CD14-positive monocyte (primary cell): ENCODE measurements at regions not wholly inside any gene's neighbourhood (a gene's known extent, or its start where the extent isn't known, plus 50 kb on each side); places are given as distances from the start of the nearest gene placed in this dataset.
A peak's percentile ranks its signal among the peaks of the same experiment; 100 is the strongest.

Experiments
- DNase-seq, 3 donors: peaks; one replicate each; pipeline ENCODE4 v3.0.0-alpha.2; 2011 to 2022
- H2AFZ ChIP-seq: 2 replicates; pipeline ENCODE4 v1.6.0; 2012; ENCODE audit warnings: mild to moderate bottlenecking, low read depth, low read length, inconsistent platforms; ENCODE audit not compliant: insufficient read depth, poor library complexity, severe bottlenecking
- H3K27ac ChIP-seq, 2 donors: 1 replicate in 1 of 2; 2 replicates in 1 of 2; pipeline ENCODE4 v1.5.1; 2012 to 2013; ENCODE audit warnings: low read length in 2 of 2, control low read depth in 1 of 2, inconsistent platforms in 1 of 2, low read depth in 1 of 2, mild to moderate bottlenecking in 1 of 2
- H3K27me3 ChIP-seq, 2 donors: one replicate each; pipeline versions ENCODE4 v1.6.0 to v1.6.1; 2011 to 2013; ENCODE audit warnings: low read length in 2 of 2; ENCODE audit not compliant: control insufficient read depth in 2 of 2, insufficient read depth in 2 of 2
- H3K36me3 ChIP-seq, 2 donors: replicated peaks in 1 of 2; 1 replicate in 1 of 2; 2 replicates in 1 of 2; pipeline versions ENCODE4 v1.5.1 to v1.6.1; 2012 to 2013; ENCODE audit warnings: low read length in 2 of 2, control low read depth in 1 of 2, inconsistent platforms in 1 of 2, mild to moderate bottlenecking in 1 of 2; ENCODE audit not compliant: insufficient read depth in 2 of 2, control insufficient read depth in 1 of 2
- H3K4me1 ChIP-seq, 2 donors: 1 replicate in 1 of 2; 2 replicates in 1 of 2; pipeline versions ENCODE4 v1.5.1 to v1.6.1; 2012 to 2013; ENCODE audit warnings: low read length in 2 of 2, control low read depth in 1 of 2, inconsistent platforms in 1 of 2, mild to moderate bottlenecking in 1 of 2, moderate library complexity in 1 of 2; ENCODE audit not compliant: insufficient read depth in 2 of 2, control insufficient read depth in 1 of 2
- H3K4me2 ChIP-seq: replicated peaks from 2 replicates; pipeline ENCODE3; 2012; ENCODE audit warnings: low read length, moderate library complexity, mild to moderate bottlenecking; ENCODE audit not compliant: poor library complexity, severe bottlenecking; ENCODE audit errors: extremely low read depth
- H3K4me3 ChIP-seq, 3 experiments: fragments of 200-600 bp in 1 of 3; sonication (generic) in 1 of 3; replicated peaks in 1 of 3; 1 replicate in 2 of 3; 2 replicates in 1 of 3; pipeline ENCODE4 v1.5.1; 2011 to 2013; ENCODE audit warnings: low read length in 3 of 3, mild to moderate bottlenecking in 3 of 3, control low read depth in 2 of 3, low read depth in 2 of 3, inconsistent platforms in 1 of 3, moderate library complexity in 1 of 3
- H3K79me2 ChIP-seq: 2 replicates; pipeline ENCODE4 v1.6.0; 2012; ENCODE audit warnings: mild to moderate bottlenecking, control low read depth, inconsistent platforms, low read length, moderate library complexity; ENCODE audit not compliant: insufficient read depth
- H3K9ac ChIP-seq: 2 replicates; pipeline ENCODE4 v1.6.0; 2017; ENCODE audit warnings: low read length, mild to moderate bottlenecking; ENCODE audit not compliant: insufficient read depth, poor library complexity, severe bottlenecking
- H3K9me3 ChIP-seq, 2 donors: replicated peaks in 1 of 2; 1 replicate in 1 of 2; 2 replicates in 1 of 2; pipeline versions ENCODE4 v1.5.1 to v1.6.1; 2012 to 2013; ENCODE audit warnings: low read length in 2 of 2, control low read depth in 1 of 2; ENCODE audit not compliant: control insufficient read depth in 1 of 2, insufficient read depth in 1 of 2
- H4K20me1 ChIP-seq: 2 replicates; pipeline ENCODE4 v1.6.0; 2012; ENCODE audit warnings: mild to moderate bottlenecking, low read length, control low read depth, moderate library complexity; ENCODE audit not compliant: insufficient read depth
- H3K27ac Mint-ChIP-seq, 7 donors: one replicate each; pipeline ENCODE4 v1.8.0; 2020; ENCODE audit warnings: mild to moderate bottlenecking in 7 of 7, mixed read lengths in 7 of 7, moderate library complexity in 6 of 7, inconsistent platforms in 2 of 7
- H3K27me3 Mint-ChIP-seq, 3 donors: one replicate each; pipeline ENCODE4 v1.8.0; 2021 to 2022; ENCODE audit warnings: low read depth in 3 of 3, mild to moderate bottlenecking in 3 of 3, mixed read lengths in 3 of 3, moderate library complexity in 3 of 3, inconsistent platforms in 1 of 3
- H3K36me3 Mint-ChIP-seq, 2 donors: one replicate each; pipeline ENCODE4 v1.8.0; 2020; ENCODE audit warnings: mixed read lengths in 2 of 2, inconsistent platforms in 1 of 2, mild to moderate bottlenecking in 1 of 2
- H3K4me1 Mint-ChIP-seq: one replicate; pipeline ENCODE4 v1.8.0; 2020; ENCODE audit warnings: mild to moderate bottlenecking, mixed read lengths
- H3K4me3 Mint-ChIP-seq, 2 donors: one replicate each; pipeline ENCODE4 v1.8.0; 2020; ENCODE audit warnings: mild to moderate bottlenecking in 2 of 2, mixed read lengths in 2 of 2, moderate library complexity in 1 of 2
- H3K9me3 Mint-ChIP-seq, 7 donors: one replicate each; pipeline ENCODE4 v1.8.0; 2020 to 2022; ENCODE audit warnings: mixed read lengths in 7 of 7, mild to moderate bottlenecking in 6 of 7, moderate library complexity in 6 of 7, inconsistent platforms in 2 of 7
- WGBS: methylation state at CpG from one replicate; pipeline ENCODE4 v1.1.5; 2013; ENCODE audit warnings: missing lambda C conversion rate; ENCODE audit not compliant: insufficient coverage; 5-methylcytosine and 5-hydroxymethylcytosine counted together
- intact Hi-C, 2 donors: fragments of 100-400 bp; cut with micrococcal nuclease; formaldehyde crosslinking; loops; one replicate each; pipeline versions ENCODE4 v1.15.0 to v1.15.1; 2023
- TF ChIP-seq, protein P1 (sequence below): fragments of 200-600 bp; IDR thresholded peaks from one replicate; pipeline ENCODE4 v1.8.0; 2022; ENCODE audit warnings: antibody characterized with exemption, mild to moderate bottlenecking

DNA sequence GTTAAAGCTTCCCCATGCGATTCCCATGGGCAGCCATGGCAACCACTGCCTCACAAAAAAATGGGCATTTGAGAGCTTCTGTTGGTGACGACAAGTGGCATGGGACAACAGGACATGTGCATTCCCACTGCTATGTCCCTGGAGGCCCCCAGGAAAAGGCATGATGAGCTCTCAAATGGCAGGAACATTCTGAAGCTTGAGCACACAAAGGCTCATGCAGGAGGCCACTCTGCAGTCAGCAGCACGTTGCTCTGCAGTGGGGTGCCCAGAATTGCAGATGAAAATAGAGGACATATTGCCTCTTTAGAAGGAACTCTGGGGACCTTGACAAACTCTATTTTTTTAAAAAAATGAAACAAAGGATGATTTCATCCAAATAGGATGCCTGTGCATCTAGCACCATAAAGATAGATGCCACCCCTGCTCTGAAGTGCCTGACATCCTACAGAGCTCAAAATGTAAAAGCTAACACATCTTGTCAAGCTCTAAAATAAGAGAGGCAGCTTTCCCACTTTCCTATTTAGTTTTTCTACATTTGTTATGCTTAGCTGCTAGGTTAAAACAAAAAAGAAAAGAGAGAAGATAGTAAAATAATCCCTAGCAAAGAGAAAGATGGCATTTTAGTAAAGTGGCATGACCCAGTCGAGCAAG is 277.6 kb upstream of the ZC3H12C start:
- no peak overlapping the region for H2AFZ ChIP-seq
- no peaks in the 10 kb centered on the region for H3K9me3 ChIP-seq
- no peaks in the 10 kb centered on the region for H4K20me1 ChIP-seq
- no peaks in the 10 kb centered on the region for H3K79me2 ChIP-seq
- Mint-ChIP-seq H3K9me3 (no peaks in the 10 kb centered on the region), H3K36me3 (no peaks in the 10 kb centered on the region), H3K4me1 (peaks cover 3% of the 10 kb centered on the region), H3K27me3 (peaks cover 0 to 5% (median 3%) of the 10 kb centered on the region in 3 donors), H3K4me3 (no peak overlapping the region), H3K27ac (no peak overlapping the region)
- intact Hi-C loops, result no loop called here
- H3K4me2 ChIP-seq, result no peak overlapping the region
- no peak overlapping the region for H3K27ac ChIP-seq
- no peak overlapping the region for H3K4me3 ChIP-seq
- no peak for DNase-seq
- H3K4me1 ChIP-seq, result no peaks in the 10 kb centered on the region
- 94% methylated on average over 3 of the region's 4 CpGs for WGBS
- no peaks in the 10 kb centered on the region for H3K27me3 ChIP-seq
- TF ChIP-seq, protein P1, sequence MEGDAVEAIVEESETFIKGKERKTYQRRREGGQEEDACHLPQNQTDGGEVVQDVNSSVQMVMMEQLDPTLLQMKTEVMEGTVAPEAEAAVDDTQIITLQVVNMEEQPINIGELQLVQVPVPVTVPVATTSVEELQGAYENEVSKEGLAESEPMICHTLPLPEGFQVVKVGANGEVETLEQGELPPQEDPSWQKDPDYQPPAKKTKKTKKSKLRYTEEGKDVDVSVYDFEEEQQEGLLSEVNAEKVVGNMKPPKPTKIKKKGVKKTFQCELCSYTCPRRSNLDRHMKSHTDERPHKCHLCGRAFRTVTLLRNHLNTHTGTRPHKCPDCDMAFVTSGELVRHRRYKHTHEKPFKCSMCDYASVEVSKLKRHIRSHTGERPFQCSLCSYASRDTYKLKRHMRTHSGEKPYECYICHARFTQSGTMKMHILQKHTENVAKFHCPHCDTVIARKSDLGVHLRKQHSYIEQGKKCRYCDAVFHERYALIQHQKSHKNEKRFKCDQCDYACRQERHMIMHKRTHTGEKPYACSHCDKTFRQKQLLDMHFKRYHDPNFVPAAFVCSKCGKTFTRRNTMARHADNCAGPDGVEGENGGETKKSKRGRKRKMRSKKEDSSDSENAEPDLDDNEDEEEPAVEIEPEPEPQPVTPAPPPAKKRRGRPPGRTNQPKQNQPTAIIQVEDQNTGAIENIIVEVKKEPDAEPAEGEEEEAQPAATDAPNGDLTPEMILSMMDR, result no peak
- no peaks in the 10 kb centered on the region for H3K36me3 ChIP-seq
- no peak overlapping the region for H3K9ac ChIP-seq

DNA sequence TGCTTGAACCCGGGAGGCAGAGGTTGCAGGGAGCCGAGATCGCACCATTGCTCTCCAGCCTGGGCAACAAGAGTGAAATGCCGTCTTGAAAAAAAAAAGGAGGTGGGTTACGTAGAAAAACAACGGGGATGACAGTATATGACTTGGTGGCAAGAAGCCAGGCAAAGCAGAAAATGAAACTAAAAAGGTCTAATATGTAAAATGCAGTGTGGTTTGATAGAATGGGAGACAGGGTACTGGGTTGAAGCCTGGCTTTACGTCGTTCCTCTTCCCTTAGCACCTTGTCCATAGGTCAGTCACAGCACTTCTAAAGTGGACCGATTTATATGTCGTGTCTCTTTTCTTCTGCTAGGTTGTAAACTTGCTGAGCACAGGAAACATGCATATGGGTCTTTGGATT is 274.9 kb upstream of the ZC3H12C start:
- peak overlapping the region in 1 of 2 donors; percentile 9 for H3K4me3 Mint-ChIP-seq
- intact Hi-C loops, result no loop called here
- H3K4me3 ChIP-seq, result no peak overlapping the region
- H3K27me3 Mint-ChIP-seq, result peaks cover 0 to 5% (median 3%) of the 10 kb centered on the region in 3 donors
- H3K79me2 ChIP-seq, result no peaks in the 10 kb centered on the region
- no peak for DNase-seq
- no peaks in the 10 kb centered on the region for H3K27me3 ChIP-seq
- H2AFZ ChIP-seq, result no peak overlapping the region
- TF ChIP-seq, protein P1, result no peak
- peaks cover 0 to 1% (median 0%) of the 10 kb centered on the region in 7 donors for H3K9me3 Mint-ChIP-seq
- no peaks in the 10 kb centered on the region for H3K9me3 ChIP-seq
- H3K4me2 ChIP-seq, result no peak overlapping the region
- H3K36me3 ChIP-seq, result no peaks in the 10 kb centered on the region
- no peak overlapping the region for H3K27ac ChIP-seq
- H3K4me1 Mint-ChIP-seq, result peaks cover 3% of the 10 kb centered on the region
- WGBS, result 49% methylated on average over 6 of the region's 10 CpGs
- no peaks in the 10 kb centered on the region for H3K4me1 ChIP-seq
- H3K36me3 Mint-ChIP-seq, result no peaks in the 10 kb centered on the region
- H3K27ac Mint-ChIP-seq, result no peak overlapping the region
- no peak overlapping the region for H3K9ac ChIP-seq
- no peaks in the 10 kb centered on the region for H4K20me1 ChIP-seq
